Esophagus muscularis mucosa (tissue), 4 donors: ENCODE measurements at regions not wholly inside any gene's neighbourhood (a gene's known extent, or its start where the extent isn't known, plus 50 kb on each side); places are given as distances from the start of the nearest gene placed in this dataset.

Experiments used
- DNase-seq: peaks from one replicate; pipeline ENCODE4 v3.0.0-alpha.2; 2017; ENCODE audit errors: extremely low spot score
- H3K27ac ChIP-seq, 4 donors: fragments of 200-600 bp; sonication (generic); replicated peaks in 1 of 4; 1 replicate in 3 of 4; 2 replicates in 1 of 4; pipeline ENCODE4 v1.5.1; 2016 to 2019; ENCODE audit warnings: mild to moderate bottlenecking in 1 of 4
- H3K27me3 ChIP-seq, 4 donors: fragments of 200-600 bp; sonication (generic); one replicate each; pipeline versions ENCODE4 v1.5.1 to v1.6.0; 2016 to 2019
- H3K36me3 ChIP-seq, 4 donors: fragments of 200-600 bp; sonication (generic); one replicate each; pipeline ENCODE4 v1.5.1; 2016 to 2019
- H3K4me1 ChIP-seq, 4 donors: fragments of 200-600 bp; sonication (generic); one replicate each; pipeline ENCODE4 v1.5.1; 2016 to 2019
- H3K4me3 ChIP-seq, 4 donors: fragments of 200-600 bp; sonication (generic); 1 replicate in 2 of 4; 2 replicates in 2 of 4; pipeline ENCODE4 v1.5.1; 2016 to 2019; ENCODE audit warnings: mild to moderate bottlenecking in 4 of 4, moderate library complexity in 1 of 4
- H3K9me3 ChIP-seq, 4 donors: fragments of 200-600 bp; sonication (generic); 1 replicate in 3 of 4; 2 replicates in 1 of 4; pipeline ENCODE4 v1.5.1; 2016 to 2019
- CTCF ChIP-seq, 3 experiments: fragments of 200-600 bp in 2 of 3; fragments of 450-650 bp in 1 of 3; sonication (generic) in 2 of 3; IDR thresholded peaks; one replicate each; pipeline ENCODE4 v1.5.1; 2017 to 2019; ENCODE audit warnings: antibody characterized with exemption in 3 of 3, mild to moderate bottlenecking in 2 of 3, moderate library complexity in 1 of 3
- EP300 ChIP-seq: sonication (generic); formaldehyde crosslinking; IDR thresholded peaks from one replicate; pipeline ENCODE4 v1.6.1; 2017; ENCODE audit warnings: antibody characterized with exemption
- POLR2A ChIP-seq: fragments of 450-650 bp; IDR thresholded peaks from one replicate; pipeline ENCODE4 v1.6.1; 2017; ENCODE audit warnings: antibody characterized with exemption, moderate library complexity, mild to moderate bottlenecking, low read depth
- POLR2AphosphoS5 ChIP-seq, 2 donors: sonication (generic); formaldehyde crosslinking; IDR thresholded peaks; one replicate each; pipeline ENCODE4 v1.6.1; 2017; ENCODE audit warnings: antibody characterized with exemption in 2 of 2
- WGBS: methylation state at CpG from one replicate; pipeline ENCODE4 v1.1.5; 2018; 5-methylcytosine and 5-hydroxymethylcytosine counted together
- intact Hi-C: fragments of 100-400 bp; cut with DNase I; formaldehyde crosslinking; loops from one replicate; pipeline ENCODE4 v1.15.1; 2023

- DNase-seq, result no peak
- H3K36me3 ChIP-seq, result no peaks in the 10 kb centered on the region
- no peak for TF ChIP-seq POLR2AphosphoS5 (IDR thresholded peaks at IDR 0.05)
- TF ChIP-seq CTCF (IDR thresholded peaks at IDR 0.05), result no peak
- TF ChIP-seq POLR2A, result no peak
- TF ChIP-seq EP300, result no peak
- no peaks in the 10 kb centered on the region for H3K4me1 ChIP-seq
- WGBS, result 44% methylated on average over 4 of the region's 4 CpGs
- no peak overlapping the region for H3K4me3 ChIP-seq
- no peaks in the 10 kb centered on the region for H3K9me3 ChIP-seq
- no peaks in the 10 kb centered on the region for H3K27me3 ChIP-seq
- H3K27ac ChIP-seq, result no peak overlapping the region
- intact Hi-C loops, result no loop called here
These were observed 232.5 kb downstream of the RAB38 start for GRCh38 chr11:87942786-87943185.

- no peaks in the 10 kb centered on the region for H3K36me3 ChIP-seq
- WGBS, result 72% methylated on average over 2 of the region's 2 CpGs
- no peak overlapping the region for H3K4me3 ChIP-seq
- no peak for DNase-seq
- intact Hi-C loops, result no loop called here
- H3K4me1 ChIP-seq, result no peaks in the 10 kb centered on the region
- no peak overlapping the region for H3K27ac ChIP-seq
- H3K9me3 ChIP-seq, result no peaks in the 10 kb centered on the region
- H3K27me3 ChIP-seq, result no peaks in the 10 kb centered on the region
- no peak for TF ChIP-seq EP300
- no peak for TF ChIP-seq CTCF (IDR thresholded peaks at IDR 0.05)
- TF ChIP-seq POLR2AphosphoS5 (IDR thresholded peaks at IDR 0.05), result no peak
- no peak for TF ChIP-seq POLR2A
These were observed 241.1 kb downstream of the RAB38 start for GRCh38 chr11:87934182-87934581.

GRCh38 chr11:87926250-87926970 is 248.8 kb downstream of the RAB38 start:
- 71% methylated on average over 5 of the region's 5 CpGs for WGBS
- H3K9me3 ChIP-seq, result no peaks in the 10 kb centered on the region
- H3K4me1 ChIP-seq, result no peaks in the 10 kb centered on the region
- intact Hi-C loops, result no loop called here
- H3K4me3 ChIP-seq, result no peak overlapping the region
- no peak for TF ChIP-seq CTCF (IDR thresholded peaks at IDR 0.05)
- no peak for TF ChIP-seq EP300
- TF ChIP-seq POLR2AphosphoS5 (IDR thresholded peaks at IDR 0.05), result no peak
- TF ChIP-seq POLR2A, result no peak
- no peaks in the 10 kb centered on the region for H3K27me3 ChIP-seq
- H3K27ac ChIP-seq, result no peak overlapping the region
- H3K36me3 ChIP-seq, result no peaks in the 10 kb centered on the region
- no peak for DNase-seq

GRCh38 chr11:87924125-87924524 is 251.1 kb downstream of the RAB38 start:
- TF ChIP-seq POLR2A (no peak), CTCF (IDR thresholded peaks at IDR 0.05) (no peak), POLR2AphosphoS5 (IDR thresholded peaks at IDR 0.05) (no peak), EP300 (no peak)
- H3K27me3 ChIP-seq, result no peaks in the 10 kb centered on the region
- DNase-seq, result no peak
- H3K36me3 ChIP-seq, result no peaks in the 10 kb centered on the region
- H3K4me1 ChIP-seq, result no peaks in the 10 kb centered on the region
- intact Hi-C loops, result no loop called here
- no peaks in the 10 kb centered on the region for H3K9me3 ChIP-seq
- H3K4me3 ChIP-seq, result no peak overlapping the region
- H3K27ac ChIP-seq, result no peak overlapping the region
- 56% methylated on average over 1 of the region's 1 CpG for WGBS

- no peak for TF ChIP-seq POLR2A
These were observed 258.1 kb downstream of the RAB38 start for GRCh38 chr11:87917111-87917510.

More at GRCh38 chr11:87917111-87917510, 258.1 kb downstream of the RAB38 start:
- Histone ChIP-seq H3K4me3 (no peak overlapping the region), H3K36me3 (no peaks in the 10 kb centered on the region), H3K27ac (no peak overlapping the region), H3K27me3 (no peaks in the 10 kb centered on the region), H3K4me1 (no peaks in the 10 kb centered on the region), H3K9me3 (no peaks in the 10 kb centered on the region)
- intact Hi-C loops, result no loop called here
- WGBS, result 92% methylated on average over 3 of the region's 3 CpGs
- no peak for DNase-seq
